OCI-LY3 (cell line): ENCODE measurements at regions not wholly inside any gene's neighbourhood (a gene's known extent, or its start where the extent isn't known, plus 50 kb on each side); places are given as distances from the start of the nearest gene placed in this dataset.

Source experiments
- CTCF ChIP-seq: fragments of 200-600, 300-600 bp; sonication (generic); IDR thresholded peaks from 2 replicates; pipeline ENCODE4 v1.5.1; 2014; ENCODE audit warnings: antibody characterized with exemption, low read length, low read depth
- EZH2phosphoT487 ChIP-seq: fragments of 200-600 bp; shearing (Covaris generic); IDR thresholded peaks from 2 replicates; pipeline ENCODE4 v1.6.1; 2018; ENCODE audit warnings: antibody characterized with exemption, mixed run types, low read depth

DNA sequence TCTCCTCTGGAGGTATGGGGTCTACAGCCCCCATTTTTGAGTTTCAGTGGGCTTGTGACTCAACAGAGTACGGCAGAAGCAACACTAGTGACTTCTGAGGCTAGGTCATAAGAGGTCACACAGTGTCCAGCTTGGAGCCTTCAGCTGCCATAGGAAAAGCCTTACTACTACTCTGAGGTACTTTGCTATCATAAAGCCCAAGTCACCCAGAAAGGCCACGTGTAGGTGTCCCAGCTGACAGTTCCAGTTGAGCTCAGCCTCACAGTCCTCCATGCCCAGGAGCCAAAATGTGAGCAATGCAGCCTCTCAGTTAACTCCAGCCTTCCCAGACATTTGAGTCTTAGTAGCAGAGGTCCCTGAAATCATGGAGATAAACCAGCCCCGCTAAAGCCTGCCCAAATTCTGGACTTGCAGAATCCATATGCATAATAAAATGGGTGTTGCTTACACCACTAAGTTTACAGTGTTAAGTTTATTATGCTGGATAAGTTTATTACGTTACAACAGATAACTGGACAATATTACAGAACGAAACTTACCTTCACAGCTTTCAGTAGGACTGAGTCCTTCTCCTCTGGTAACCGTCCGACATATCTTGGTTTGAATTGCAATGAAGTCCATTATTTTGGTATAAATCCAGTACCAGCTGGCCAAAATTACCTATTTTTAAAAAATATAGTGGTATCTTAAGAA lies 181.1 kb downstream of the AVL9 start:
- no peak for TF ChIP-seq CTCF
- TF ChIP-seq EZH2phosphoT487: no peak
